VCaP (cell line): ENCODE measurements at regions not wholly inside any gene's neighbourhood (a gene's known extent, or its start where the extent isn't known, plus 50 kb on each side); places are given as distances from the start of the nearest gene placed in this dataset.
"Not testable (repeated sequence)": the region's sequence is repeated elsewhere in the genome, so short reads cannot be mapped to it uniquely, and the experiment has no call there.

Source experiments
- H3K27ac ChIP-seq: fragments of 450-650 bp; 2 replicates; pipeline ENCODE4 v1.5.1; 2017
- TF ChIP-seq, protein P1 (sequence below): fragments of 450-650 bp; conservative IDR thresholded peaks from 2 replicates; pipeline ENCODE4 v1.5.1; 2017; ENCODE audit warnings: mild to moderate bottlenecking, moderate library complexity

DNA sequence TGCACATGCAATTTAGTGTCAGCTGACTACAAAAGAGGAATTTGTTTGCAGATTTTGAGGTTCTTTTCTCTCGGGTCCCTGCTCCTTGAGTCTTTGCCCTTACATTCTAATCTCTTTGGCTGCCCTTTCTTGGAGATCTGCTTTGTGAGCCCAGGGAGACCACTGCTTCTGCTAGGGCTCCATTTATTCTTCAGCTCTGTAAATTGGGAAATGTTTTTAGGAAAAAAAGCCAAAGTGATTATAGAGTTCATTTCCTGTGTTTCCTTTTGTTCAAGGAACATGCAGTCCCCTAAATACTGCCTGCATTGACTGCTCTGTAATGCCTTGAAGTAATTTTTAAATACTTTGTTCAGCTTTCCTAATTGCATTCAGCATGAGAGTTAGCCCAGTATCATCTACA, 197.4 kb downstream of the CSNK1G3 start:
- TF ChIP-seq, protein P1, sequence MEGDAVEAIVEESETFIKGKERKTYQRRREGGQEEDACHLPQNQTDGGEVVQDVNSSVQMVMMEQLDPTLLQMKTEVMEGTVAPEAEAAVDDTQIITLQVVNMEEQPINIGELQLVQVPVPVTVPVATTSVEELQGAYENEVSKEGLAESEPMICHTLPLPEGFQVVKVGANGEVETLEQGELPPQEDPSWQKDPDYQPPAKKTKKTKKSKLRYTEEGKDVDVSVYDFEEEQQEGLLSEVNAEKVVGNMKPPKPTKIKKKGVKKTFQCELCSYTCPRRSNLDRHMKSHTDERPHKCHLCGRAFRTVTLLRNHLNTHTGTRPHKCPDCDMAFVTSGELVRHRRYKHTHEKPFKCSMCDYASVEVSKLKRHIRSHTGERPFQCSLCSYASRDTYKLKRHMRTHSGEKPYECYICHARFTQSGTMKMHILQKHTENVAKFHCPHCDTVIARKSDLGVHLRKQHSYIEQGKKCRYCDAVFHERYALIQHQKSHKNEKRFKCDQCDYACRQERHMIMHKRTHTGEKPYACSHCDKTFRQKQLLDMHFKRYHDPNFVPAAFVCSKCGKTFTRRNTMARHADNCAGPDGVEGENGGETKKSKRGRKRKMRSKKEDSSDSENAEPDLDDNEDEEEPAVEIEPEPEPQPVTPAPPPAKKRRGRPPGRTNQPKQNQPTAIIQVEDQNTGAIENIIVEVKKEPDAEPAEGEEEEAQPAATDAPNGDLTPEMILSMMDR: no peak
- H3K27ac ChIP-seq: no peak overlapping the region

DNA sequence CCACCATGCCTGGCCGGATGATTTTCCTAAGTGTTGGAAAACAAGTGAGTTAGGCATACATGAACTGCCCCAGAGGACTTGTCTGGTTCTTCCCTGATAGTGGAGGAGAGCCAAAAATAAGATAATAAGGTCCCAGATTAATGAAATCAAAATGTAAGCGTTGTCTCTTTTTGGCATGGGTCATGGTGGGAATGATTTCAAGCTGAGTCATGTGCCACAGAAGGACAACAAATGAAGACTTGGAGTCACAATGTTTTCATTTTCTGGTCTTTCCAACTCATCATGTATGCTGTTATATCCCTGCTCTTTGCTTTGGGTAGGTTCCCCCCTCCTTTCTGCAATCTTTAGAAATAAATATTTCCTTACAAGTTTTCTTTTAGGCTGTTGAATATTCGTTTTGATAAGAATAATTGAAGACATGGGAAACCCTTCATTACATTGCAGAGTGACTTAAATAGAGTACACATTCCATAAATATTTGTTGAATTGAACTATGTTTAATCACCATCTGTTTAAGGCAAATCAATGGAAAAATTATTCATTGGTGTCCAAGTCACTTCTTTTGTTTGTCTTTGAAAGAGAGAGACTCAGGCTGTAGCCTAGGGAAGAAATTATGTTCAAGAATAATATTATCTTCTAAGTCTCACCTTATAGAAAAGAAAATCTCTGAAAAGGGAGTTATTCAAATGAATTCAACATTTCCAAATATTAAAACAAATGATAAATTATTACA, 196.3 kb downstream of the CSNK1G3 start:
- H3K27ac ChIP-seq: no peak overlapping the region
- TF ChIP-seq, protein P1: no peak

DNA sequence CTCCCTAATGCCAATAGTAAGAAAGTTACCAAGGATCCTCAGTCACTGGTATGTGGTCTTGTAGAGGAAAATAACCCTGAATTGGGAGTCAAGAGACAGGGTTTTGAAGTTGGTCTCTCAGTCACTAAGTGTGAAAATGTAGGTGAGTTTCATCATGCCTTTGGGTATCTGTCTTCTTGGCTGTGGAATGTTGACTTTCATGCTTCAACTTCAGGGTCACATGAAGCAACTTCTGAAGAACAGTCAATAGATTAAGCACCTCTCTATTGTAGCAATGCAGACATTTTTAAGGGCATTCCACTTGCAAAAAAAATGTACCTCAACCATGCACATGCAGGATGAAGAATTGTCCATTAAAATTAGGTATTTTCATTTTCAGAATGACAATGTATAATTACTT, 194.6 kb downstream of the CSNK1G3 start:
- TF ChIP-seq, protein P1: no peak
- no peak overlapping the region for H3K27ac ChIP-seq

- no peak overlapping the region for H3K27ac ChIP-seq
- TF ChIP-seq, protein P1: no peak
Observed at GRCh38 chr5:123705741-123706140, 193.8 kb downstream of the CSNK1G3 start.

- no peak overlapping the region for H3K27ac ChIP-seq
- TF ChIP-seq, protein P1: no peak
Observed at GRCh38 chr5:123701511-123702200, 189.7 kb downstream of the CSNK1G3 start.

- TF ChIP-seq, protein P1: no peak
- H3K27ac ChIP-seq: no peak overlapping the region
Observed at GRCh38 chr5:123700624-123701287, 188.8 kb downstream of the CSNK1G3 start.

DNA sequence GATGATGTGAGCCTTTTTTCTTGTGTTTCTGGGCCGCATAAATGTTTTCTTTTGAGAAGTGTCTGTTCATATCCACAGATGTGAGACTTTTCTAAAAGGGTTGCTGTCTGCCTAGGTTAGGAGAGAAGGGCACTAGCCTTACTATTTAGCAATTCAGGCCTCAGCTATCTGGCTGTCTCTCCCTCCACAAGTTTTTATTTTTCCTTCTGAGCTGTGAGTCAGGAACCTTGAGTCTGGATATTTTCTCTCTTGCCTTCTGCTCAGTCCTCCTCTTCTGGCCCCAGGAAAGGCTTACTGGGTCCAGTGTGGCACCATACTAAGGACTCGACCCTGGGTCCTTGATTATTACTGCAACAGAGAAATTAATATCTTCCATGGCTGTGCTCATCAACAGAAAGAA, 187.6 kb downstream of the CSNK1G3 start:
- H3K27ac ChIP-seq: no peak overlapping the region
- TF ChIP-seq, protein P1: no peak

DNA sequence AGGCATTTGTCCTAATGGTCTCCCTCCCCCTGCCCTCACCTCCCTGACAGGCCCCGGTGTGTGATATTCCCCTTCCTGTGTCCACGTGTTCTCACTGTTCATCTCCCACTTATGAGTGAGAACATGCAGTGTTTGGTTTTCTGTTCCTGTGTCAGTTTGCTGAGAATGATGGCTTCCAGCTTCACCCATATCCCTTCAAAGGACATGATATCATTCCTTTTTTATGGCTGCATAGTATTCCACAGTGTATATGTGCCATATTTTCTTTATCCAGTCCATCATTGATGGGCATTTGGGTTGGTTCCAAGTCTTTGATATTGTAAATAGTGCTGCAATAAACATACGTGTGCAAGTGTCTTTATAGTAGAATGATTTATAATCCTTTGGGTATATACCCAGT, 187.0 kb downstream of the CSNK1G3 start:
- H3K27ac ChIP-seq: not testable (repeated sequence)
